PFSK-1 (cell line): ENCODE measurements at regions not wholly inside any gene's neighbourhood (a gene's known extent, or its start where the extent isn't known, plus 50 kb on each side); places are given as distances from the start of the nearest gene placed in this dataset.

ENCODE experiments used
- FOXP2 ChIP-seq: optimal IDR thresholded peaks from 2 replicates; pipeline ENCODE3; 2011; ENCODE audit warnings: borderline replicate concordance, control low read depth, inconsistent platforms; ENCODE audit not compliant: insufficient read depth; ENCODE audit errors: extremely low read length, extremely low read depth
- POLR2AphosphoS5 ChIP-seq: IDR thresholded peaks from 2 replicates; pipeline ENCODE4 v1.6.1; 2012; ENCODE audit warnings: low read depth, mild to moderate bottlenecking, control low read depth, low read length, moderate library complexity
- SIN3A ChIP-seq: IDR thresholded peaks from 2 replicates; pipeline ENCODE4 v1.6.1; 2012; ENCODE audit warnings: mild to moderate bottlenecking, low read length, moderate library complexity, borderline replicate concordance; ENCODE audit not compliant: insufficient read depth
- TAF1 ChIP-seq: IDR thresholded peaks from 2 replicates; pipeline ENCODE4 v1.6.1; 2012; ENCODE audit warnings: low read length, control low read depth, borderline replicate concordance; ENCODE audit not compliant: insufficient read depth
- TF ChIP-seq, protein P1 (sequence below), 2 experiments: IDR thresholded peaks; 2 replicates each; pipeline versions ENCODE4 v1.6.1 to v1.8.0; 2011 to 2012; ENCODE audit warnings: low read depth in 2 of 2, low read length in 2 of 2, control low read depth in 1 of 2, inconsistent platforms in 1 of 2, mild to moderate bottlenecking in 1 of 2, moderate library complexity in 1 of 2; ENCODE audit not compliant: insufficient read depth in 1 of 2

DNA sequence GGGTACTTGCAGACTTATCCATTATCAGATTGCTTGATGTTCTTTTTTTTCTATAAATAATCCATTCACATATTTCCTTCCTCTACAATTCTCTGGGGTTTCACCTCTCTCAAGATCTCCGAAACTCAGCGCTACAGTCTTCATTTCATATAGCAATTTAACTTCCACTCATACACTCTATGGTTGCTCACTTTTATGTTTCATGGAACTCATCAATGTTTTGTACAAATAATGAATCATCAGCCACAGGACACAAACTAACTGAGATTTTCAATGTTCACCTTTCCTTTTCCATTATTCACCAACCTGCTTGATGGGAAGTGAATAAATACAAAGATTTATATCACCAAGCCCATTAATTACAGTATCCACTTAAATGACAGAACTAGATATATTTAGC is 534.7 kb downstream of the LRFN5 start:
- TF ChIP-seq, protein P1, sequence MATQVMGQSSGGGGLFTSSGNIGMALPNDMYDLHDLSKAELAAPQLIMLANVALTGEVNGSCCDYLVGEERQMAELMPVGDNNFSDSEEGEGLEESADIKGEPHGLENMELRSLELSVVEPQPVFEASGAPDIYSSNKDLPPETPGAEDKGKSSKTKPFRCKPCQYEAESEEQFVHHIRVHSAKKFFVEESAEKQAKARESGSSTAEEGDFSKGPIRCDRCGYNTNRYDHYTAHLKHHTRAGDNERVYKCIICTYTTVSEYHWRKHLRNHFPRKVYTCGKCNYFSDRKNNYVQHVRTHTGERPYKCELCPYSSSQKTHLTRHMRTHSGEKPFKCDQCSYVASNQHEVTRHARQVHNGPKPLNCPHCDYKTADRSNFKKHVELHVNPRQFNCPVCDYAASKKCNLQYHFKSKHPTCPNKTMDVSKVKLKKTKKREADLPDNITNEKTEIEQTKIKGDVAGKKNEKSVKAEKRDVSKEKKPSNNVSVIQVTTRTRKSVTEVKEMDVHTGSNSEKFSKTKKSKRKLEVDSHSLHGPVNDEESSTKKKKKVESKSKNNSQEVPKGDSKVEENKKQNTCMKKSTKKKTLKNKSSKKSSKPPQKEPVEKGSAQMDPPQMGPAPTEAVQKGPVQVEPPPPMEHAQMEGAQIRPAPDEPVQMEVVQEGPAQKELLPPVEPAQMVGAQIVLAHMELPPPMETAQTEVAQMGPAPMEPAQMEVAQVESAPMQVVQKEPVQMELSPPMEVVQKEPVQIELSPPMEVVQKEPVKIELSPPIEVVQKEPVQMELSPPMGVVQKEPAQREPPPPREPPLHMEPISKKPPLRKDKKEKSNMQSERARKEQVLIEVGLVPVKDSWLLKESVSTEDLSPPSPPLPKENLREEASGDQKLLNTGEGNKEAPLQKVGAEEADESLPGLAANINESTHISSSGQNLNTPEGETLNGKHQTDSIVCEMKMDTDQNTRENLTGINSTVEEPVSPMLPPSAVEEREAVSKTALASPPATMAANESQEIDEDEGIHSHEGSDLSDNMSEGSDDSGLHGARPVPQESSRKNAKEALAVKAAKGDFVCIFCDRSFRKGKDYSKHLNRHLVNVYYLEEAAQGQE (IDR thresholded peaks at IDR 0.05; ENCODE audit: insufficient read depth in 1 of 2, low read depth in 2 of 2, low read length in 2 of 2): no peak
- TF ChIP-seq FOXP2: no peak
- TF ChIP-seq POLR2AphosphoS5: no peak
- no peak for TF ChIP-seq TAF1
- no peak for TF ChIP-seq SIN3A
